Kidney (tissue), 13 donors: ENCODE measurements at regions not wholly inside any gene's neighbourhood (a gene's known extent, or its start where the extent isn't known, plus 50 kb on each side); places are given as distances from the start of the nearest gene placed in this dataset.
A peak's percentile ranks its signal among the peaks of the same experiment; 100 is the strongest.

Experiments used
- DNase-seq, 5 donors: peaks; one replicate each; pipeline ENCODE4 v3.0.0-alpha.2; 2013 to 2020
- FAIRE-seq: peaks from 2 replicates; lab custom pipeline; 2012; peaks lifted over from hg19 to GRCh38; lab: Jason Lieb, UNC
- H3K27ac ChIP-seq, 2 donors: one replicate each; pipeline ENCODE4 v1.7.0; 2013; ENCODE audit warnings: low read depth in 2 of 2, low read length in 2 of 2, inconsistent platforms in 1 of 2
- H3K27me3 ChIP-seq: one replicate; pipeline ENCODE4 v1.7.1; 2013; ENCODE audit warnings: low read length, inconsistent platforms; ENCODE audit not compliant: control insufficient read depth, insufficient read depth
- H3K36me3 ChIP-seq, 3 donors: one replicate each; pipeline versions ENCODE4 v1.7.0 to v1.7.1; 2013; ENCODE audit warnings: low read length in 3 of 3, control low read depth in 1 of 3, inconsistent platforms in 1 of 3; ENCODE audit not compliant: insufficient read depth in 3 of 3, control insufficient read depth in 2 of 3
- H3K4me1 ChIP-seq, 3 donors: one replicate each; pipeline versions ENCODE4 v1.7.0 to v1.7.1; 2013; ENCODE audit warnings: low read length in 3 of 3, inconsistent platforms in 1 of 3, low read depth in 1 of 3; ENCODE audit not compliant: control insufficient read depth in 2 of 3, insufficient read depth in 2 of 3
- H3K4me3 ChIP-seq, 3 donors: one replicate each; pipeline versions ENCODE4 v1.7.0 to v1.8.1; 2013; ENCODE audit warnings: low read length in 3 of 3, control low read depth in 1 of 3, inconsistent platforms in 1 of 3
- H3K9ac ChIP-seq, 3 donors: one replicate each; pipeline versions ENCODE4 v1.7.0 to v1.7.1; 2013; ENCODE audit warnings: low read length in 3 of 3, control low read depth in 1 of 3, inconsistent platforms in 1 of 3
- H3K9me3 ChIP-seq, 3 donors: one replicate each; pipeline versions ENCODE4 v1.7.0 to v1.7.1; 2013; ENCODE audit warnings: low read length in 3 of 3, control low read depth in 1 of 3, inconsistent platforms in 1 of 3; ENCODE audit not compliant: control insufficient read depth in 2 of 3, insufficient read depth in 1 of 3
- CTCF ChIP-seq: IDR thresholded peaks from 3 replicates; pipeline ENCODE4 v1.5.1; 2012; ENCODE audit warnings: mild to moderate bottlenecking, moderate library complexity, borderline replicate concordance; ENCODE audit not compliant: insufficient read depth; ENCODE audit errors: extremely low read depth
- intact Hi-C: fragments of 100-400 bp; cut with DNase I; formaldehyde crosslinking; loops from one replicate; pipeline ENCODE4 v1.11.1; 2022
- donor health status: control.
- donor health status: control.
- donor health status: control.
- donor health status: control.
- donor health status: control.
- donor health status: DM: yes; HTN: yes; CAD: no.
- donor health status: Normal renal cell carcinoma (clear cell type).

- Histone ChIP-seq H3K9me3 (no peaks in the 10 kb centered on the region), H3K36me3 (no peaks in the 10 kb centered on the region), H3K27ac (no peak overlapping the region), H3K27me3 (no peaks in the 10 kb centered on the region), H3K4me3 (peak overlapping the region; percentile 43 to 57 (median 53)), H3K9ac (peak overlapping the region in 2 of 3 donors; percentile 12 to 22), H3K4me1 (peaks cover 0 to 6% (median 0%) of the 10 kb centered on the region in 3 donors)
- no peak for TF ChIP-seq CTCF
- intact Hi-C loops: no loop called here
- DNase-seq (peak; percentile 83 to 94 (median 91)), FAIRE-seq (no peak)
Observed at GRCh38 chr3:43894176-43895049, 203.7 kb downstream of the ABHD5 start.

- Histone ChIP-seq H3K4me3 (no peak overlapping the region), H3K9ac (no peak overlapping the region), H3K9me3 (no peaks in the 10 kb centered on the region), H3K27me3 (no peaks in the 10 kb centered on the region), H3K4me1 (peaks cover 0 to 6% (median 0%) of the 10 kb centered on the region in 3 donors), H3K36me3 (no peaks in the 10 kb centered on the region), H3K27ac (no peak overlapping the region)
- DNase-seq: no peak
- no peak for TF ChIP-seq CTCF
- FAIRE-seq: no peak
- intact Hi-C loops: no loop called here
Observed at GRCh38 chr3:43895573-43895972, 204.8 kb downstream of the ABHD5 start.

GRCh38 chr3:43902415-43902814 lies 211.7 kb downstream of the ABHD5 start:
- FAIRE-seq (no peak), DNase-seq (no peak)
- no peak for TF ChIP-seq CTCF
- intact Hi-C loops: no loop called here
- Histone ChIP-seq H3K27ac (no peak overlapping the region), H3K9ac (no peak overlapping the region), H3K9me3 (no peaks in the 10 kb centered on the region), H3K4me3 (no peak overlapping the region), H3K4me1 (no peaks in the 10 kb centered on the region), H3K27me3 (no peaks in the 10 kb centered on the region), H3K36me3 (no peaks in the 10 kb centered on the region)

GRCh38 chr3:43905157-43905556 lies 214.4 kb downstream of the ABHD5 start:
- DNase-seq (no peak), FAIRE-seq (no peak)
- intact Hi-C loops: no loop called here
- Histone ChIP-seq H3K36me3 (no peaks in the 10 kb centered on the region), H3K27me3 (no peaks in the 10 kb centered on the region), H3K4me1 (no peaks in the 10 kb centered on the region), H3K4me3 (no peak overlapping the region), H3K9me3 (no peaks in the 10 kb centered on the region), H3K27ac (no peak overlapping the region), H3K9ac (no peak overlapping the region)
- TF ChIP-seq CTCF: no peak
